B cell (primary cell): ENCODE measurements at regions not wholly inside any gene's neighbourhood (a gene's known extent, or its start where the extent isn't known, plus 50 kb on each side); places are given as distances from the start of the nearest gene placed in this dataset.

Experiments used
- ATAC-seq: fragments of 200-7000 bp; cut with Tn5 transposase; one replicate; pipeline ENCODE4 v1.10.0; 2021; ENCODE audit warnings: low read depth, mild to moderate bottlenecking, moderate number of reproducible peaks, moderate library complexity
- CTCF ChIA-PET: fragments of 350-600 bp; sonication (Branson Sonifier 250); formaldehyde crosslinking; loops from one replicate; lab custom pipeline; 2021; ENCODE audit warnings: antibody characterized with exemption, inconsistent platforms; lab: Charles Lee
- POLR2A ChIA-PET: fragments of 350-600 bp; sonication (Branson Sonifier 250); formaldehyde crosslinking; loops from one replicate; lab custom pipeline; 2021; ENCODE audit warnings: antibody characterized with exemption; lab: Charles Lee
- DNase-seq: peaks from one replicate; pipeline ENCODE4 v3.0.0; 2013
- H2AFZ ChIP-seq: 2 replicates; pipeline ENCODE4 v1.6.1; 2012; ENCODE audit warnings: mild to moderate bottlenecking, low read depth, low read length; ENCODE audit not compliant: insufficient read depth, poor library complexity, severe bottlenecking
- H3K27ac ChIP-seq, 2 donors: 1 replicate in 1 of 2; 2 replicates in 1 of 2; pipeline ENCODE4 v1.5.1; 2012 to 2013; ENCODE audit warnings: low read length in 2 of 2, mild to moderate bottlenecking in 2 of 2, moderate library complexity in 1 of 2
- H3K27me3 ChIP-seq, 4 experiments: fragments of 200-600 bp in 1 of 4; sonication (generic) in 1 of 4; replicated peaks in 1 of 4; 1 replicate in 2 of 4; 2 replicates in 2 of 4; pipeline versions ENCODE4 v1.6.1 to v1.7.0; 2013 to 2016; ENCODE audit warnings: low read length in 3 of 4, mild to moderate bottlenecking in 2 of 4, mixed read lengths in 1 of 4, moderate library complexity in 1 of 4; ENCODE audit not compliant: insufficient read depth in 4 of 4, control insufficient read depth in 3 of 4; ENCODE audit errors: control extremely low read depth in 1 of 4
- H3K36me3 ChIP-seq, 2 experiments: replicated peaks in 1 of 2; 1 replicate in 1 of 2; 2 replicates in 1 of 2; pipeline versions ENCODE4 v1.6.1 to v1.7.1; 2013; ENCODE audit warnings: low read length in 1 of 2; ENCODE audit not compliant: insufficient read depth in 2 of 2, control insufficient read depth in 1 of 2; ENCODE audit errors: control extremely low read depth in 1 of 2, extremely low read depth in 1 of 2
- H3K4me1 ChIP-seq, 2 donors: fragments of 200-600 bp in 1 of 2; sonication (generic) in 1 of 2; 1 replicate in 1 of 2; 2 replicates in 1 of 2; pipeline versions ENCODE4 v1.5.1 to v1.6.1; 2013 to 2017; ENCODE audit warnings: low read length in 2 of 2; ENCODE audit not compliant: control insufficient read depth in 2 of 2, insufficient read depth in 2 of 2
- H3K4me2 ChIP-seq: replicated peaks from 2 replicates; pipeline ENCODE3; 2012; ENCODE audit warnings: mild to moderate bottlenecking, low read depth, low read length; ENCODE audit not compliant: poor library complexity, severe bottlenecking
- H3K4me3 ChIP-seq, 5 experiments: fragments of 200-600 bp in 1 of 5; sonication (generic) in 1 of 5; 1 replicate in 3 of 5; 2 replicates in 2 of 5; pipeline versions ENCODE4 v1.5.1 to v1.7.0; 2011 to 2016; ENCODE audit warnings: low read length in 4 of 5, mild to moderate bottlenecking in 4 of 5, low read depth in 2 of 5, control low read depth in 1 of 5, moderate library complexity in 1 of 5; ENCODE audit not compliant: insufficient read depth in 1 of 5; ENCODE audit errors: control extremely low read depth in 1 of 5, extremely low read depth in 1 of 5
- H3K79me2 ChIP-seq: fragments of 200-600 bp; sonication (generic); one replicate; pipeline ENCODE4 v1.6.0; 2016; ENCODE audit warnings: low read length; ENCODE audit not compliant: control insufficient read depth, insufficient read depth
- H3K9ac ChIP-seq: fragments of 200-600 bp; sonication (generic); 2 replicates; pipeline ENCODE4 v1.6.1; 2017; ENCODE audit warnings: mild to moderate bottlenecking, low read length, moderate library complexity
- H3K9me3 ChIP-seq, 3 donors: one replicate each; pipeline versions ENCODE4 v1.6.1 to v1.7.1; 2013; ENCODE audit warnings: low read length in 2 of 3; ENCODE audit not compliant: control insufficient read depth in 2 of 3, insufficient read depth in 1 of 3; ENCODE audit errors: control extremely low read depth in 1 of 3
- H4K20me1 ChIP-seq: 2 replicates; pipeline ENCODE4 v1.6.0; 2012; ENCODE audit warnings: mild to moderate bottlenecking, low read length; ENCODE audit not compliant: insufficient read depth, control insufficient read depth, poor library complexity, severe bottlenecking
- H3K27ac Mint-ChIP-seq: one replicate; pipeline ENCODE4 v1.8.0; 2021; ENCODE audit warnings: mixed read lengths
- H3K27me3 Mint-ChIP-seq: one replicate; pipeline ENCODE4 v1.8.0; 2021; ENCODE audit warnings: mixed read lengths
- H3K4me1 Mint-ChIP-seq: one replicate; pipeline ENCODE4 v1.8.0; 2021; ENCODE audit warnings: mixed read lengths
- H3K4me3 Mint-ChIP-seq: one replicate; pipeline ENCODE4 v1.8.0; 2021; ENCODE audit warnings: mixed read lengths
- H3K9me3 Mint-ChIP-seq: one replicate; pipeline ENCODE4 v1.8.0; 2022; ENCODE audit warnings: mixed read lengths; ENCODE audit not compliant: insufficient read depth
- CTCF ChIP-seq: fragments of 200-600 bp; IDR thresholded peaks from one replicate; pipeline ENCODE4 v1.8.0; 2022; ENCODE audit warnings: antibody characterized with exemption, mild to moderate bottlenecking
- EZH2 ChIP-seq: IDR thresholded peaks from 2 replicates; pipeline ENCODE4 v1.6.1; 2012; ENCODE audit warnings: borderline replicate concordance, low read depth, mild to moderate bottlenecking, moderate library complexity, low read length; ENCODE audit not compliant: insufficient read depth, poor library complexity, severe bottlenecking
- WGBS: methylation state at CpG from one replicate; pipeline ENCODE4 v1.1.5; 2013; ENCODE audit warnings: missing lambda C conversion rate; ENCODE audit not compliant: insufficient coverage; 5-methylcytosine and 5-hydroxymethylcytosine counted together
- intact Hi-C: fragments of 100-400 bp; cut with micrococcal nuclease; formaldehyde crosslinking; loops from one replicate; pipeline ENCODE4 v1.10.0; 2022

GRCh38 chr1:58991305-58991704 lies 207.5 kb upstream of the JUN start:
- Histone ChIP-seq H3K4me2 (peak overlapping the region; percentile 54), H3K9me3 (no peaks in the 10 kb centered on the region), H3K27ac (no peak overlapping the region), H3K36me3 (no peaks in the 10 kb centered on the region), H3K4me3 (no peak overlapping the region), H2AFZ (no peak overlapping the region), H3K79me2 (no peaks in the 10 kb centered on the region), H3K4me1 (peaks cover 27 to 30% of the 10 kb centered on the region in 2 donors), H4K20me1 (no peaks in the 10 kb centered on the region), H3K9ac (peak overlapping the region; percentile 27), H3K27me3 (no peaks in the 10 kb centered on the region)
- no peaks in the 10 kb centered on the region for H3K27me3 Mint-ChIP-seq
- intact Hi-C loops = no loop called here
- peaks cover 35% of the 10 kb centered on the region for H3K4me1 Mint-ChIP-seq
- H3K27ac Mint-ChIP-seq = peak overlapping the region; percentile 3
- DNase-seq (no peak), ATAC-seq (no peak)
- POLR2A ChIA-PET = no interaction called here
- CTCF ChIA-PET = interaction anchor here (1.0 kb wide), 1 partner anchor 21 kb away, joined by 3 read pairs; no protein-coding TSS in a partner anchor
- WGBS = 40% methylated on average over 1 of the region's 1 CpG
- TF ChIP-seq EZH2 (no peak), CTCF (no peak)
- peak overlapping the region; percentile 49 for H3K4me3 Mint-ChIP-seq
- H3K9me3 Mint-ChIP-seq = no peaks in the 10 kb centered on the region

- intact Hi-C loops = no loop called here
- Mint-ChIP-seq H3K27ac (no peak overlapping the region), H3K4me3 (no peak overlapping the region), H3K27me3 (no peaks in the 10 kb centered on the region), H3K4me1 (peaks cover 28% of the 10 kb centered on the region), H3K9me3 (no peaks in the 10 kb centered on the region)
- no peaks in the 10 kb centered on the region for H3K27me3 ChIP-seq
- no peak overlapping the region for H3K4me3 ChIP-seq
- H3K27ac ChIP-seq = no peak overlapping the region
- no peak overlapping the region for H2AFZ ChIP-seq
- H4K20me1 ChIP-seq = no peaks in the 10 kb centered on the region
- ChIA-PET POLR2A (interaction anchor here (1.0 kb wide), 1 partner anchor 18 kb away, joined by 3 read pairs; no protein-coding TSS in a partner anchor), CTCF (no interaction called here)
- no peaks in the 10 kb centered on the region for H3K36me3 ChIP-seq
- no peak overlapping the region for H3K4me2 ChIP-seq
- DNase-seq (no peak), ATAC-seq (no peak)
- peaks cover 18 to 22% of the 10 kb centered on the region in 2 donors for H3K4me1 ChIP-seq
- no peaks in the 10 kb centered on the region for H3K9me3 ChIP-seq
- WGBS = no CpG with 5 or more reads among the region's 2 CpGs
- H3K79me2 ChIP-seq = no peaks in the 10 kb centered on the region
- no peak overlapping the region for H3K9ac ChIP-seq
- TF ChIP-seq CTCF (no peak), EZH2 (no peak)
Observed at GRCh38 chr1:58992643-58993042, 208.8 kb upstream of the JUN start.
